Endothelial cell of umbilical vein (primary cell): ENCODE measurements at regions not wholly inside any gene's neighbourhood (a gene's known extent, or its start where the extent isn't known, plus 50 kb on each side); places are given as distances from the start of the nearest gene placed in this dataset.

Experiments used
- BruUV-seq: library from RNA; stranded (reverse); fragments of 400-500 nt; replicated peaks from 2 replicates; lab custom pipeline; 2021; lab: Mats Ljungman, UMichigan
- CTCF ChIA-PET: fragments of 300-600, 350-600 bp; sonication (Branson Sonifier 250); formaldehyde crosslinking; loops from one replicate; lab custom pipeline; 2021; ENCODE audit warnings: antibody characterized with exemption, inconsistent platforms; lab: Charles Lee
- POLR2A ChIA-PET: fragments of 300-600, 350-600 bp; sonication (Branson Sonifier 250); formaldehyde crosslinking; loops from one replicate; lab custom pipeline; 2021; ENCODE audit warnings: antibody characterized with exemption, inconsistent platforms; lab: Charles Lee
- DNase-seq: peaks from one replicate; pipeline ENCODE4 v3.0.0-alpha.2; 2011; ENCODE audit warnings: low read depth, low spot score
- FAIRE-seq: peaks from 2 replicates; lab custom pipeline; 2011; peaks lifted over from hg19 to GRCh38; lab: Jason Lieb, UNC
- H2AFZ ChIP-seq: 2 replicates; pipeline ENCODE4 v1.6.0; 2012; ENCODE audit warnings: low read depth, low read length, control low read depth, inconsistent platforms
- H3K27ac ChIP-seq: 2 replicates; pipeline ENCODE4 v1.5.1; 2011; ENCODE audit warnings: low read depth, mild to moderate bottlenecking, control low read depth, low read length, moderate library complexity; ENCODE audit not compliant: insufficient read depth
- H3K27me3 ChIP-seq, 2 experiments: 2 replicates each; pipeline versions ENCODE4 v1.6.0 to v1.6.1; 2011; ENCODE audit warnings: low read length in 2 of 2, mixed read lengths in 1 of 2; ENCODE audit not compliant: control insufficient read depth in 2 of 2, insufficient read depth in 2 of 2
- H3K36me3 ChIP-seq, 2 experiments: 2 replicates in 1 of 2; 3 replicates in 1 of 2; pipeline ENCODE4 v1.5.1; 2011; ENCODE audit warnings: low read length in 2 of 2, mild to moderate bottlenecking in 1 of 2, moderate library complexity in 1 of 2; ENCODE audit not compliant: control insufficient read depth in 2 of 2, insufficient read depth in 2 of 2; ENCODE audit errors: extremely low read depth in 1 of 2
- H3K4me1 ChIP-seq: 3 replicates; pipeline ENCODE4 v1.5.1; 2011; ENCODE audit warnings: mild to moderate bottlenecking, low read length; ENCODE audit not compliant: control insufficient read depth, insufficient read depth; ENCODE audit errors: extremely low read depth
- H3K4me2 ChIP-seq: 2 replicates; pipeline ENCODE4 v1.6.1; 2011; ENCODE audit warnings: low read length, control low read depth, mixed read lengths; ENCODE audit not compliant: insufficient read depth
- H3K4me3 ChIP-seq, 3 experiments: fragments of 200-600 bp in 1 of 3; sonication (generic), shearing (Covaris generic) in 1 of 3; replicated peaks in 1 of 3; 2 replicates each; pipeline ENCODE4 v1.5.1; 2011 to 2016; ENCODE audit warnings: control low read depth in 3 of 3, low read length in 3 of 3, mild to moderate bottlenecking in 2 of 3, inconsistent platforms in 1 of 3, low read depth in 1 of 3, moderate library complexity in 1 of 3; ENCODE audit not compliant: insufficient read depth in 1 of 3
- H3K79me2 ChIP-seq: 2 replicates; pipeline ENCODE4 v1.6.0; 2012; ENCODE audit warnings: low read length, inconsistent platforms; ENCODE audit not compliant: control insufficient read depth, insufficient read depth
- H3K9ac ChIP-seq: replicated peaks from 2 replicates; pipeline ENCODE3; 2011; ENCODE audit warnings: low read length, control low read depth; ENCODE audit not compliant: insufficient read depth; ENCODE audit errors: extremely low read depth
- H3K9me1 ChIP-seq: replicated peaks from 3 replicates; pipeline ENCODE4 v1.6.0; 2011; ENCODE audit warnings: mild to moderate bottlenecking, low read length; ENCODE audit not compliant: control insufficient read depth, insufficient read depth; ENCODE audit errors: extremely low read depth
- H3K9me3 ChIP-seq: replicated peaks from 2 replicates; pipeline ENCODE4 v1.5.1; 2012; ENCODE audit warnings: low read length, inconsistent platforms; ENCODE audit not compliant: control insufficient read depth, insufficient read depth
- H4K20me1 ChIP-seq: replicated peaks from 2 replicates; pipeline ENCODE3; 2011; ENCODE audit warnings: mild to moderate bottlenecking, low read length; ENCODE audit not compliant: control insufficient read depth, insufficient read depth; ENCODE audit errors: extremely low read depth
- EZH2 ChIP-seq: IDR thresholded peaks from 2 replicates; pipeline ENCODE4 v1.6.1; 2012; ENCODE audit warnings: borderline replicate concordance, low read depth, mild to moderate bottlenecking, moderate library complexity, low read length, inconsistent platforms; ENCODE audit not compliant: severe bottlenecking
- FOS ChIP-seq: IDR thresholded peaks from 2 replicates; pipeline ENCODE4 v1.6.1; 2011; ENCODE audit warnings: mild to moderate bottlenecking, low read length, moderate library complexity, borderline replicate concordance; ENCODE audit not compliant: insufficient read depth
- JUN ChIP-seq: IDR thresholded peaks from 2 replicates; pipeline ENCODE4 v1.6.1; 2011; ENCODE audit warnings: borderline replicate concordance, low read depth; ENCODE audit not compliant: insufficient read length, insufficient read depth
- dilution Hi-C: fragments of 300-500 bp; cut with MboI; formaldehyde crosslinking; loops from one replicate; pipeline ENCODE4 v1.15.0; 2019; ENCODE audit warnings: low sequenced_read_pairs; ENCODE audit not compliant: extremely low pct_ligation_motif_present
- intact Hi-C: fragments of 100-400 bp; cut with micrococcal nuclease; formaldehyde crosslinking; loops from one replicate; pipeline ENCODE4 v1.10.0; 2022
- TF ChIP-seq, protein P1 (sequence below), 2 donors: IDR thresholded peaks; 1 replicate in 1 of 2; 2 replicates in 1 of 2; pipeline ENCODE4 v1.5.1; 2011; ENCODE audit warnings: low read length in 2 of 2, mild to moderate bottlenecking in 2 of 2, moderate library complexity in 2 of 2, control low read depth in 1 of 2, inconsistent platforms in 1 of 2, low read depth in 1 of 2; ENCODE audit not compliant: insufficient read depth in 1 of 2; ENCODE audit errors: extremely low read depth in 1 of 2

DNA sequence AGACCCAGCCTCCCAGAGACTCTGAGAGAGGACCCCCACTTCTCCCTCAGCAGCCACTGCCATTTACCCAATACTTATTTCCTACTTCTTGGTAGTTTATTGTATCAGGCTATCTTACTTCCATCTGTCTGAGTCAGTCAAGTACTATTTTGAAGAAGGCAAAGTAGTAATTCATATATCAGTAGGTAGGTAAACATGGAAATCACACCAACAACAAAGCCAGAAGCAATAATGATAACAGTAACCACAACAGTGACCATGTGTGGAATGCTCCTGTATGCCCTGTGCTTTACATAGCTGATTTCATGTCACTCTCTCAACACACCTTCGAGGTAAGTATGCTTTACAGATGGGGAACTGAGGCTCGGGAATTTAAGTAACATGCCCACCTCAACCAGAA, 173.0 kb downstream of the BCL11A start:
- H3K4me3 ChIP-seq: no peak overlapping the region
- no peak overlapping the region for H2AFZ ChIP-seq
- no peak overlapping the region for H3K4me2 ChIP-seq
- BruUV-seq: no TSS peak
- no peak for TF ChIP-seq FOS
- no peak for TF ChIP-seq EZH2
- dilution Hi-C loops (no loop called here), intact Hi-C loops (no loop called here)
- no peak overlapping the region for H3K27ac ChIP-seq
- DNase-seq (no peak), FAIRE-seq (no peak)
- no peaks in the 10 kb centered on the region for H3K36me3 ChIP-seq
- ChIA-PET POLR2A (no interaction called here), CTCF (no interaction called here)
- no peaks in the 10 kb centered on the region for H3K4me1 ChIP-seq
- no peaks in the 10 kb centered on the region for H3K9me3 ChIP-seq
- no peak overlapping the region for H3K9ac ChIP-seq
- H3K9me1 ChIP-seq: no peaks in the 10 kb centered on the region
- H3K79me2 ChIP-seq: no peaks in the 10 kb centered on the region
- no peaks in the 10 kb centered on the region for H4K20me1 ChIP-seq
- no peaks in the 10 kb centered on the region for H3K27me3 ChIP-seq

DNA sequence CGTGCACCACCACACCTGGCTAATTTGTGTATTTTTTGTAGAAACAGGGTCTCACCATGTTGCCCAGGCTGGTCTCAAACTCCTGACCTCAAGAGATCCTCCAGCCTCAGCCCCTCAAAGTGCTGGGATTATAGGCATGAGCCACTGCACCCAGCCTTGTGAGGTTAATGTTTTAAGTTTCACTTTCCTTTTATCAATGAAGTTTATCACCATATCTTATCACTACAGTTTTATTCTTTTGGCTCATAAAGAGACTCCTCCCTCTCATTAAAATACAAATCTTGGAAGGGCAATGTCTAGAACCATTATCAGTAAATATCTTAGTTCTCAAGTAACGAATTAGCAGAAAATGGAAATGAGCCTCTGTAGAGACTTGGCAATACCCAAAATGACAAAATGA, 173.8 kb downstream of the BCL11A start:
- Histone ChIP-seq H3K4me1 (no peaks in the 10 kb centered on the region), H3K4me3 (no peak overlapping the region), H2AFZ (no peak overlapping the region), H4K20me1 (no peaks in the 10 kb centered on the region), H3K9me1 (no peaks in the 10 kb centered on the region), H3K36me3 (no peaks in the 10 kb centered on the region), H3K4me2 (no peak overlapping the region), H3K27me3 (no peaks in the 10 kb centered on the region), H3K79me2 (no peaks in the 10 kb centered on the region), H3K9me3 (no peaks in the 10 kb centered on the region), H3K9ac (no peak overlapping the region), H3K27ac (no peak overlapping the region)
- ChIA-PET CTCF (no interaction called here), POLR2A (no interaction called here)
- BruUV-seq: no TSS peak
- intact Hi-C loops (loop anchor here (5.0 kb wide), 1 partner anchor 1222 kb away; no protein-coding TSS in a partner anchor), dilution Hi-C loops (no loop called here)
- TF ChIP-seq, protein P1, sequence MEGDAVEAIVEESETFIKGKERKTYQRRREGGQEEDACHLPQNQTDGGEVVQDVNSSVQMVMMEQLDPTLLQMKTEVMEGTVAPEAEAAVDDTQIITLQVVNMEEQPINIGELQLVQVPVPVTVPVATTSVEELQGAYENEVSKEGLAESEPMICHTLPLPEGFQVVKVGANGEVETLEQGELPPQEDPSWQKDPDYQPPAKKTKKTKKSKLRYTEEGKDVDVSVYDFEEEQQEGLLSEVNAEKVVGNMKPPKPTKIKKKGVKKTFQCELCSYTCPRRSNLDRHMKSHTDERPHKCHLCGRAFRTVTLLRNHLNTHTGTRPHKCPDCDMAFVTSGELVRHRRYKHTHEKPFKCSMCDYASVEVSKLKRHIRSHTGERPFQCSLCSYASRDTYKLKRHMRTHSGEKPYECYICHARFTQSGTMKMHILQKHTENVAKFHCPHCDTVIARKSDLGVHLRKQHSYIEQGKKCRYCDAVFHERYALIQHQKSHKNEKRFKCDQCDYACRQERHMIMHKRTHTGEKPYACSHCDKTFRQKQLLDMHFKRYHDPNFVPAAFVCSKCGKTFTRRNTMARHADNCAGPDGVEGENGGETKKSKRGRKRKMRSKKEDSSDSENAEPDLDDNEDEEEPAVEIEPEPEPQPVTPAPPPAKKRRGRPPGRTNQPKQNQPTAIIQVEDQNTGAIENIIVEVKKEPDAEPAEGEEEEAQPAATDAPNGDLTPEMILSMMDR (IDR thresholded peaks at IDR 0.05; ENCODE audit: extremely low read depth in 1 of 2, insufficient read depth in 1 of 2, low read depth in 1 of 2, low read length in 2 of 2): no peak
- no peak for TF ChIP-seq JUN
- DNase-seq (no peak), FAIRE-seq (no peak)
